Fibroblast of mammary gland (primary cell): ENCODE measurements at regions not wholly inside any gene's neighbourhood (a gene's known extent, or its start where the extent isn't known, plus 50 kb on each side); places are given as distances from the start of the nearest gene placed in this dataset.

ENCODE experiments used
- DNase-seq: peaks from one replicate; pipeline ENCODE4 v3.0.0-alpha.2; 2010; ENCODE audit warnings: low read depth
- H3K4me3 ChIP-seq: 2 replicates; pipeline ENCODE4 v1.5.1; 2011; ENCODE audit warnings: low read depth, mild to moderate bottlenecking, low read length, moderate library complexity; ENCODE audit not compliant: control insufficient read depth
- TF ChIP-seq, protein P1 (sequence below): conservative IDR thresholded peaks from 2 replicates; pipeline ENCODE4 v1.5.1; 2011; ENCODE audit warnings: low read depth, low read length, inconsistent platforms; ENCODE audit not compliant: control insufficient read depth, insufficient read depth

- no peak overlapping the region for H3K4me3 ChIP-seq
- DNase-seq, result no peak
- TF ChIP-seq, protein P1, sequence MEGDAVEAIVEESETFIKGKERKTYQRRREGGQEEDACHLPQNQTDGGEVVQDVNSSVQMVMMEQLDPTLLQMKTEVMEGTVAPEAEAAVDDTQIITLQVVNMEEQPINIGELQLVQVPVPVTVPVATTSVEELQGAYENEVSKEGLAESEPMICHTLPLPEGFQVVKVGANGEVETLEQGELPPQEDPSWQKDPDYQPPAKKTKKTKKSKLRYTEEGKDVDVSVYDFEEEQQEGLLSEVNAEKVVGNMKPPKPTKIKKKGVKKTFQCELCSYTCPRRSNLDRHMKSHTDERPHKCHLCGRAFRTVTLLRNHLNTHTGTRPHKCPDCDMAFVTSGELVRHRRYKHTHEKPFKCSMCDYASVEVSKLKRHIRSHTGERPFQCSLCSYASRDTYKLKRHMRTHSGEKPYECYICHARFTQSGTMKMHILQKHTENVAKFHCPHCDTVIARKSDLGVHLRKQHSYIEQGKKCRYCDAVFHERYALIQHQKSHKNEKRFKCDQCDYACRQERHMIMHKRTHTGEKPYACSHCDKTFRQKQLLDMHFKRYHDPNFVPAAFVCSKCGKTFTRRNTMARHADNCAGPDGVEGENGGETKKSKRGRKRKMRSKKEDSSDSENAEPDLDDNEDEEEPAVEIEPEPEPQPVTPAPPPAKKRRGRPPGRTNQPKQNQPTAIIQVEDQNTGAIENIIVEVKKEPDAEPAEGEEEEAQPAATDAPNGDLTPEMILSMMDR, result no peak
These were observed 406.0 kb downstream of the GADD45G start for GRCh38 chr9:90010793-90011192.

DNA sequence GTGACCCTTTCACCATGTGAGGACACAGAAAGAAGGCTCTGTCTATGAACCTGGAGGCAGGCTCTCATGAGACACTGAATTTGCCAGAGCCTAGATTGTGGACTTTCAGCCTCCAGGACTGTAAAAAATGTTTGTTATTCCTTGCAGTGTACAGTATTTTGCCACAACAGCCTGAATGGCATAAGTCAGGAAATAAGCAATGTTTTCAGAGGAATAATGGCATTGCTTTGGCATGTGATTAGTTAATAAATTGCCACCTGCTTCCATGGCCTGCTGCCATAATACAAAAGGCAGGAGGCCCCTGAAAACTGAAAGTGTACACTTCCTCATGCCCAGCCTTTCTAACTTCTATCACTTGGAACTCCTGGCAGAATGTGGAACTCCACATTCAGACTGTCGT is 408.1 kb downstream of the GADD45G start:
- no peak for DNase-seq
- no peak overlapping the region for H3K4me3 ChIP-seq
- TF ChIP-seq, protein P1, result no peak

DNA sequence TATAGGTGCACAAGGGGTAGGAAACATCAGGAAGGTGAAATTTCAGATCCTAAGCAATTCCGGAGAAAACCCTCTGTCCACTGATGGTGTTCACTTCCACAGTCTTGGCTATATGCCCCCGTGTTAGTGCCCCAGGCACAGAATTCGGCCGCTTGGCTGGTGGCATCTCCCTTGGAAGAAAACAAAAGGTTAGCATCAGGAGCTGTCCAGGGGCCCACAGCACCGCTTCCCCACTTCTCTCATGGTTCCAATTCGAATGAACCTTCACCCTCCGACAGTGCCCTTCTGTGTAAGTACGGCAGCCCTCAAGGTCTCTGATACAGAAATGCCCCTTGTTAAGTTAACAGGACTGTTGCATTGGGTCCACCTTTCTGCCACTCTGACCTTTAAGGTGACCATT is 409.0 kb downstream of the GADD45G start:
- TF ChIP-seq, protein P1, result no peak
- no peak overlapping the region for H3K4me3 ChIP-seq
- DNase-seq, result no peak

GRCh38 chr9:90014421-90014820 is 409.6 kb downstream of the GADD45G start:
- DNase-seq, result no peak
- TF ChIP-seq, protein P1, result no peak

GRCh38 chr9:90016272-90016671 is 411.5 kb downstream of the GADD45G start:
- DNase-seq, result no peak
- no peak overlapping the region for H3K4me3 ChIP-seq
- TF ChIP-seq, protein P1, result no peak

More at GRCh38 chr9:90014421-90014820, 409.6 kb downstream of the GADD45G start:
- no peak overlapping the region for H3K4me3 ChIP-seq

- no peak overlapping the region for H3K4me3 ChIP-seq
- DNase-seq, result no peak
- TF ChIP-seq, protein P1, result no peak
These were observed 412.9 kb downstream of the GADD45G start for GRCh38 chr9:90017679-90018078.

GRCh38 chr9:90018688-90019087 is 413.9 kb downstream of the GADD45G start:
- H3K4me3 ChIP-seq, result no peak overlapping the region
- TF ChIP-seq, protein P1, result no peak
- no peak for DNase-seq
